GM06990 (cell line): ENCODE measurements at regions not wholly inside any gene's neighbourhood (a gene's known extent, or its start where the extent isn't known, plus 50 kb on each side); places are given as distances from the start of the nearest gene placed in this dataset.

Source experiments
- DNase-seq: peaks from one replicate; pipeline ENCODE4 v3.0.0-alpha.2; 2011; ENCODE audit not compliant: insufficient read length; ENCODE audit errors: extremely low read depth
- H3K27me3 ChIP-seq: replicated peaks from 2 replicates; pipeline ENCODE4 v1.6.0; 2011; ENCODE audit warnings: low read length; ENCODE audit not compliant: control insufficient read depth, insufficient read depth
- H3K36me3 ChIP-seq: 2 replicates; pipeline ENCODE4 v1.5.1; 2011; ENCODE audit warnings: low read length; ENCODE audit not compliant: control insufficient read depth, insufficient read depth
- H3K4me3 ChIP-seq: replicated peaks from 2 replicates; pipeline ENCODE4 v1.5.1; 2011; ENCODE audit warnings: low read depth, mild to moderate bottlenecking, control low read depth, low read length
- CTCF ChIP-seq: IDR thresholded peaks from 2 replicates; pipeline ENCODE4 v1.5.1; 2011; ENCODE audit warnings: low read length, control low read depth, mild to moderate bottlenecking, inconsistent platforms; ENCODE audit not compliant: insufficient read depth, poor library complexity, severe bottlenecking

GRCh38 chr12:73341559-73342247 lies 1069.5 kb downstream of the TRHDE start:
- no peak overlapping the region for H3K4me3 ChIP-seq
- no peak for TF ChIP-seq CTCF
- no peaks in the 10 kb centered on the region for H3K27me3 ChIP-seq
- no peak for DNase-seq
- H3K36me3 ChIP-seq = no peaks in the 10 kb centered on the region

DNA sequence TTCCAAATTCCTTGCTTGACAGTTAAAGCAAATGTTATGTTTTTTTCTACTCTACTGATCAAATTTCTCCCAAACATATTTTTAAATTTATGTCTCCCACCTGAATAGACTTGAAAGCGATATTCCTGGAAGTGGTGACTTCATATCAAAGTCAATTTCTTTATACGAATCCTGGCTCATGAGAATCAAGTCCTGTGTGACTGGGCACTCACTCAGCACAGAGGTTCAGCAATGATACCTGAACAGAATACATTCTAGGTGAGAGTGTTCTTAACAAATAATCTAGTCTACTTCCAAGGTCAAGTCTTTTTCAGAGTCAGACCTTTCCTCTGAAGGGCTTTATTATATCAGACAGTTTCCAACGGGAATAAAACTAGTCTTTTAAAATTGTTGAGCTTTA lies 1070.6 kb downstream of the TRHDE start:
- Histone ChIP-seq H3K27me3 (no peaks in the 10 kb centered on the region), H3K36me3 (no peaks in the 10 kb centered on the region), H3K4me3 (no peak overlapping the region)
- no peak for DNase-seq
- no peak for TF ChIP-seq CTCF

GRCh38 chr12:73352826-73353225 lies 1080.7 kb downstream of the TRHDE start:
- TF ChIP-seq CTCF = no peak
- Histone ChIP-seq H3K36me3 (no peaks in the 10 kb centered on the region), H3K4me3 (no peak overlapping the region), H3K27me3 (no peaks in the 10 kb centered on the region)
- no peak for DNase-seq

GRCh38 chr12:73361156-73361863 lies 1089.1 kb downstream of the TRHDE start:
- Histone ChIP-seq H3K4me3 (no peak overlapping the region), H3K36me3 (no peaks in the 10 kb centered on the region), H3K27me3 (no peaks in the 10 kb centered on the region)
- TF ChIP-seq CTCF = no peak
- DNase-seq = no peak

DNA sequence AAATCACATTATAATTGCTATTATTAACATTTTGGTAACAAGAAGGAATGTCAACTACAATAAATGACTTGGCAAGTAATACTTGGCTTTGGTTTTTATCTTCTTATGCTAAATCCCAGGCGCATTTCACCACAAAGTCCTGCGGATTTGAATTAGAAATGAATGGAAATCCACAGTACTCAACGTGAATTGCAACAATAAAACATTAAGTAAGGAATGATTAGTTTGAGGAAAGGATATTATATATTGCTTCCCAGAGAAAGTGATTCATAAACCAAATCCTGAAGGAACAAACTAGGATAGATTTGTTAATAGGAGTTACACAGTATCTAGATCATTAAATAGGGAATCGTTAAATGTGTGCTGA lies 1089.7 kb downstream of the TRHDE start:
- Histone ChIP-seq H3K27me3 (no peaks in the 10 kb centered on the region), H3K36me3 (no peaks in the 10 kb centered on the region), H3K4me3 (no peak overlapping the region)
- TF ChIP-seq CTCF = no peak
- DNase-seq = no peak
